Ovary (tissue), 7 donors: ENCODE measurements at regions not wholly inside any gene's neighbourhood (a gene's known extent, or its start where the extent isn't known, plus 50 kb on each side); places are given as distances from the start of the nearest gene placed in this dataset.

Experiments used
- DNase-seq, 5 donors: peaks; one replicate each; pipeline ENCODE4 v3.0.0-alpha.2; 2019 to 2020
- H3K27ac ChIP-seq, 2 donors: fragments of 200-600 bp; one replicate each; pipeline versions ENCODE4 v1.5.1 to v1.8.0; 2019 to 2022
- H3K27me3 ChIP-seq: fragments of 200-600 bp; one replicate; pipeline ENCODE4 v1.8.0; 2022
- H3K36me3 ChIP-seq: fragments of 200-600 bp; sonication (generic); one replicate; pipeline ENCODE4 v1.5.1; 2019
- H3K4me1 ChIP-seq: one replicate; pipeline ENCODE4 v1.8.1; 2013; ENCODE audit warnings: mild to moderate bottlenecking, moderate library complexity; ENCODE audit not compliant: insufficient read depth
- H3K4me3 ChIP-seq: fragments of 200-600 bp; sonication (generic); one replicate; pipeline ENCODE4 v1.5.1; 2017
- H3K9me3 ChIP-seq, 2 donors: fragments of 200-600 bp in 1 of 2; sonication (generic) in 1 of 2; one replicate each; pipeline versions ENCODE4 v1.5.1 to v1.8.1; 2013 to 2019; ENCODE audit warnings: mild to moderate bottlenecking in 1 of 2, moderate library complexity in 1 of 2
- EP300 ChIP-seq: sonication (generic); formaldehyde crosslinking; IDR thresholded peaks from one replicate; pipeline ENCODE4 v1.6.1; 2017; ENCODE audit warnings: antibody characterized with exemption
- POLR2A ChIP-seq: fragments of 450-650 bp; IDR thresholded peaks from one replicate; pipeline ENCODE4 v1.6.1; 2017; ENCODE audit warnings: antibody characterized with exemption, mild to moderate bottlenecking, moderate library complexity
- WGBS, 3 donors: extraction: QIAGEN DNeasy Blood & Tissue Kit in 1 of 3; methylation state at CpG; one replicate each; pipeline versions ENCODE4 v1.1.5 to v1.1.7; 2013 to 2017; 5-methylcytosine and 5-hydroxymethylcytosine counted together
- intact Hi-C, 4 donors: fragments of 100-400 bp; cut with DNase I; formaldehyde crosslinking; loops; one replicate each; pipeline versions ENCODE4 v1.11.0 to v1.15.1; 2022 to 2023
- TF ChIP-seq, protein P1 (sequence below), 3 donors: fragments of 450-650 bp in 2 of 3; fragments of 200-600 bp in 1 of 3; IDR thresholded peaks; one replicate each; pipeline versions ENCODE4 v1.5.1 to v1.8.0; 2016 to 2022; ENCODE audit warnings: antibody characterized with exemption in 3 of 3, mild to moderate bottlenecking in 1 of 3
- donor health status: DM: no; HTN: no; CAD: no; lungs with moderate emphysema.
- donor health status: DM: no; HTN: no; CAD: no.
- donor health status: Bipolar disorder and iron deficiency.
- donor health status: DM: no; HTN: no; CAD: no.
- donor health status: DM: yes; HTN: yes; CAD: no.

DNA sequence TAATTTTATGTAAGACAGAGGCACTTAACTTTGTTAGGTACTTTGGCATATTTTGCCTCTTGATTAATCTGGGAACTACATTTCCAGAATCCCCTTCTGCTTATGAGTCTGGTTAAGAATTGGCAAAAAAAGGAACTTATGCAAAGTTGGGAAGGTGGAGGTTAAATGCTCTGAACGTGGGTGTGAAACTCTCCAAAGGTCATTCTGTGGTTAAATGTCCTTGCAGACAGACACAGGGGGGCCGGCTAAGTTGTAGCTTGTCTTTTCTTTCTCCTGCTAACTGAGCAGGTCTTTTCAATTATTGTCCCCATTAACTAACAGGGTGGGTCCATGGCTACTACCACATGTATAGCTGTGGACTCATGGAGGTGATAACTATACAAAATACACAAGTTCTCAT is 248.6 kb upstream of the NOVA1 start:
- TF ChIP-seq EP300: no peak
- TF ChIP-seq, protein P1, sequence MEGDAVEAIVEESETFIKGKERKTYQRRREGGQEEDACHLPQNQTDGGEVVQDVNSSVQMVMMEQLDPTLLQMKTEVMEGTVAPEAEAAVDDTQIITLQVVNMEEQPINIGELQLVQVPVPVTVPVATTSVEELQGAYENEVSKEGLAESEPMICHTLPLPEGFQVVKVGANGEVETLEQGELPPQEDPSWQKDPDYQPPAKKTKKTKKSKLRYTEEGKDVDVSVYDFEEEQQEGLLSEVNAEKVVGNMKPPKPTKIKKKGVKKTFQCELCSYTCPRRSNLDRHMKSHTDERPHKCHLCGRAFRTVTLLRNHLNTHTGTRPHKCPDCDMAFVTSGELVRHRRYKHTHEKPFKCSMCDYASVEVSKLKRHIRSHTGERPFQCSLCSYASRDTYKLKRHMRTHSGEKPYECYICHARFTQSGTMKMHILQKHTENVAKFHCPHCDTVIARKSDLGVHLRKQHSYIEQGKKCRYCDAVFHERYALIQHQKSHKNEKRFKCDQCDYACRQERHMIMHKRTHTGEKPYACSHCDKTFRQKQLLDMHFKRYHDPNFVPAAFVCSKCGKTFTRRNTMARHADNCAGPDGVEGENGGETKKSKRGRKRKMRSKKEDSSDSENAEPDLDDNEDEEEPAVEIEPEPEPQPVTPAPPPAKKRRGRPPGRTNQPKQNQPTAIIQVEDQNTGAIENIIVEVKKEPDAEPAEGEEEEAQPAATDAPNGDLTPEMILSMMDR (IDR thresholded peaks at IDR 0.05): no peak
- TF ChIP-seq POLR2A: no peak
- H3K4me3 ChIP-seq: no peak overlapping the region
- intact Hi-C loops: no loop called here
- peaks cover 3% of the 10 kb centered on the region for H3K4me1 ChIP-seq
- H3K36me3 ChIP-seq: no peaks in the 10 kb centered on the region
- WGBS, 3 donors: 10 to 21% (median 17%) methylated on average over 2 of the region's 2 CpGs
- H3K9me3 ChIP-seq: no peaks in the 10 kb centered on the region
- DNase-seq: no peak
- no peak overlapping the region for H3K27ac ChIP-seq
- no peaks in the 10 kb centered on the region for H3K27me3 ChIP-seq

DNA sequence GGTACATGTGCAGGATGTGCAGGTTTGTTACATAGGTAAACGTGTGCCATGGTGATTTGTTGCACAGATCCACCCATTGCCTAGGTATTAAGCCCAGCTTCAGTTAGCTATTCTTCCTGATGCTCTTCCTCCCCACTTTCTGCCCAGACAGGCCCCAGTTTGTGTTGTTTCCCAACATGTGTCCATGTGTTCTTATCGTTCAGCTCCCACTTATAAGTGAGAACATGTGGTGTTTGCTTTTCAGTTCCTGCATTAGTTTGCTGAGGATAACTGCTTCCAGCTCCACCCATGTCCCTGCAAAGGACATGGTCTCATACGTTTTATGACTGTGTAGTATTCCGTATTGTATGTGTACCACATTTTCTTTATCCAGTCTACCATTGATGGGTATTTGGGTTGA is 251.7 kb upstream of the NOVA1 start:
- Histone ChIP-seq H3K4me1 (no peaks in the 10 kb centered on the region), H3K27ac (no peak overlapping the region), H3K27me3 (no peaks in the 10 kb centered on the region), H3K9me3 (no peaks in the 10 kb centered on the region), H3K36me3 (no peaks in the 10 kb centered on the region), H3K4me3 (no peak overlapping the region)
- 77 to 83% (median 80%) methylated on average over 4 of the region's 4 CpGs for WGBS, 3 donors
- no peak for TF ChIP-seq EP300
- no peak for TF ChIP-seq POLR2A
- TF ChIP-seq, protein P1 (IDR thresholded peaks at IDR 0.05): no peak
- no peak for DNase-seq
- intact Hi-C loops: no loop called here

DNA sequence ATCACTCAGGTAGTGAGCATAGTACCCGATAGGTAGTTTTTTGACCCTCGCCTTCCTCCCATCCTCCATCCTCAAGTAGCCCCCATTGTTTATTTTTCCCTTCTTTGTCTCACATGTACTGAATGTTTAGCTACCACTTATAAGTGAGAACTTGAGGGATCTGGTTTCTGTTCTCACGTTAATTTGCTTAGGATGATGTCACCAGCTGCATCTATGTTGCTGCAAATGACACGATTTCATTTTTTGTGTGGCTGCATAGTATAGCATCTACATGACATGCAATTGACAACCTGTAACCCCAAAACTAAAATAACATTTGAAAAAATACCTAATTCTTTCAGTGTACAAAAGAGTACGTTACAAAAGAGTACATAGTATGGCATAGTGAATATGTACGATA is 254.0 kb upstream of the NOVA1 start:
- intact Hi-C loops: no loop called here
- no peaks in the 10 kb centered on the region for H3K9me3 ChIP-seq
- TF ChIP-seq, protein P1 (IDR thresholded peaks at IDR 0.05): no peak
- TF ChIP-seq POLR2A (no peak), EP300 (no peak)
- H3K27me3 ChIP-seq: no peaks in the 10 kb centered on the region
- no peak overlapping the region for H3K4me3 ChIP-seq
- peaks cover 3% of the 10 kb centered on the region for H3K4me1 ChIP-seq
- WGBS, 3 donors: 95 to 100% (median 97%) methylated on average over 6 of the region's 6 CpGs
- H3K36me3 ChIP-seq: no peaks in the 10 kb centered on the region
- H3K27ac ChIP-seq: no peak overlapping the region
- no peak for DNase-seq

DNA sequence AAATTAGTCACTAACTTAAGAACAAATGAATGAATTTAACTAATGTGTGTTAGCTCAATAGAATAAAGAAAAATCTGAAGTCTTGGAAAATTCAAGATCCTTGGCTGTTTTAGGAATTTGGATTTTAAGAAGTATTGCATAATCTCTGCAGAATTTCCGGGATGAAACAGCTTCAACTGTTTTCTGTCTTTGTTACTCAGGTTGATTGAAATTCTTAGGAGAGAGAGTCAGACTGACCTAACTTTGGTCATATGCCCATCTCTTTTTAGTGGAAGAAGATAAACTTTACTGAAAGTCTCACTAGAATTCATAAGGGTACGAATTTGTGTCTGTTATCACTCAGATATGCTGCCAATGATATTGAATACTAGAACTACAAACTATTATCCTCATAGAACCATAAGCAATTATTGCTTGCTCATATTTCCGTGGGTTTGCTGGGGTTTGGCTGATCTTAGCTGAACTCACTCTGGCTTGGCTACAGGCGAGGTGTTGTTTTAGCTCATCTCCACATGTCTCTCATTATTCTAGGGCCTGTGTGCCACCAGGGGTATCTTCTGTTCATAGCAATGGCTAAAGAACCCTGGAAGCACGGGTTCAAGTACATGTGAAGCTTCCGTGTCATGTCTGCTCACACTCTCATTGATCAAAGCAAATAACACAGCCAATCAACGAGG is 257.4 kb upstream of the NOVA1 start:
- DNase-seq: no peak
- H3K27me3 ChIP-seq: no peaks in the 10 kb centered on the region
- no peak for TF ChIP-seq EP300
- no peak for TF ChIP-seq POLR2A
- TF ChIP-seq, protein P1 (IDR thresholded peaks at IDR 0.05): no peak
- no peaks in the 10 kb centered on the region for H3K36me3 ChIP-seq
- H3K9me3 ChIP-seq: no peaks in the 10 kb centered on the region
- H3K4me1 ChIP-seq: peaks cover 5% of the 10 kb centered on the region
- H3K4me3 ChIP-seq: no peak overlapping the region
- intact Hi-C loops: no loop called here
- H3K27ac ChIP-seq: no peak overlapping the region
- 42 to 57% (median 51%) methylated on average over 7 of the region's 7 CpGs for WGBS, 3 donors
